ENCODE measurements at regions not wholly inside any gene's neighbourhood (a gene's known extent, or its start where the extent isn't known, plus 50 kb on each side); places are given as distances from the start of the nearest gene placed in this dataset.

- DNase-seq, result no peak
Observed at GRCh38 chr11:134905928-134906327, 493.9 kb upstream of the B3GAT1 start.

GRCh38 chr11:134905517-134905916 lies 493.5 kb upstream of the B3GAT1 start:
- DNase-seq, result no peak

- DNase-seq, result no peak
Observed at GRCh38 chr11:134904103-134904790, 492.2 kb upstream of the B3GAT1 start.

- DNase-seq, result no peak
Observed at GRCh38 chr11:134901955-134902918, 490.2 kb upstream of the B3GAT1 start.

- no peak for DNase-seq
Observed at GRCh38 chr11:134901542-134901941, 489.5 kb upstream of the B3GAT1 start.

GRCh38 chr11:134893810-134894685 lies 482.0 kb upstream of the B3GAT1 start:
- DNase-seq, result no peak

GRCh38 chr11:134890446-134890845 lies 478.4 kb upstream of the B3GAT1 start:
- no peak for DNase-seq

GRCh38 chr11:134889832-134890231 lies 477.8 kb upstream of the B3GAT1 start:
- DNase-seq, result no peak

- DNase-seq, result no peak
Observed at GRCh38 chr11:134888821-134889220, 476.8 kb upstream of the B3GAT1 start.

GRCh38 chr11:134887896-134888295 lies 475.9 kb upstream of the B3GAT1 start:
- no peak for DNase-seq

GRCh38 chr11:134883484-134883883 lies 471.4 kb upstream of the B3GAT1 start:
- no peak for DNase-seq

- DNase-seq, result no peak
Observed at GRCh38 chr11:134882671-134883297, 470.7 kb upstream of the B3GAT1 start.

GRCh38 chr11:134882141-134882540 lies 470.1 kb upstream of the B3GAT1 start:
- DNase-seq, result no peak

- DNase-seq, result no peak
Observed at GRCh38 chr11:134880788-134881187, 468.7 kb upstream of the B3GAT1 start.

GRCh38 chr11:134879931-134880330 lies 467.9 kb upstream of the B3GAT1 start:
- DNase-seq, result no peak

- DNase-seq, result no peak
Observed at GRCh38 chr11:134879341-134879740, 467.3 kb upstream of the B3GAT1 start.

GRCh38 chr11:134878785-134879184 lies 466.7 kb upstream of the B3GAT1 start:
- DNase-seq, result no peak

- DNase-seq, result no peak
Observed at GRCh38 chr11:134876226-134876625, 464.2 kb upstream of the B3GAT1 start.

- no peak for DNase-seq
Observed at GRCh38 chr11:134866981-134867675, 455.1 kb upstream of the B3GAT1 start.

GRCh38 chr11:134866215-134866614 lies 454.2 kb upstream of the B3GAT1 start:
- DNase-seq, result no peak

- peak; percentile 36 for DNase-seq
Observed at GRCh38 chr11:134864968-134865305, 452.9 kb upstream of the B3GAT1 start.

Measured in NCI-H774 (cell line).